HFFc6 (cell line): ENCODE measurements at regions not wholly inside any gene's neighbourhood (a gene's known extent, or its start where the extent isn't known, plus 50 kb on each side); places are given as distances from the start of the nearest gene placed in this dataset.

Experiments
- DNase-seq: peaks from one replicate; pipeline ENCODE4 v3.0.0-alpha.2; 2018
- H3K27ac Mint-ChIP-seq: 2 replicates; pipeline ENCODE4 v1.8.0; 2020; ENCODE audit warnings: mild to moderate bottlenecking, mixed read lengths
- H3K27me3 Mint-ChIP-seq: 2 replicates; pipeline ENCODE4 v1.8.0; 2021; ENCODE audit warnings: mild to moderate bottlenecking, moderate library complexity, mixed read lengths; ENCODE audit not compliant: insufficient read depth
- H3K36me3 Mint-ChIP-seq: 2 replicates; pipeline ENCODE4 v1.8.0; 2021; ENCODE audit warnings: low read depth, mixed read lengths
- H3K4me1 Mint-ChIP-seq: 2 replicates; pipeline ENCODE4 v1.8.0; 2020; ENCODE audit warnings: low read depth, mixed read lengths
- H3K4me3 Mint-ChIP-seq: 2 replicates; pipeline ENCODE4 v1.8.0; 2020; ENCODE audit warnings: mild to moderate bottlenecking, moderate library complexity, mixed read lengths
- H3K9me3 Mint-ChIP-seq: 2 replicates; pipeline ENCODE4 v1.8.0; 2020; ENCODE audit warnings: mild to moderate bottlenecking, mixed read lengths
- TF ChIP-seq, protein P1 (sequence below): fragments of 200-600 bp; sonication (generic); IDR thresholded peaks from 2 replicates; pipeline ENCODE4 v1.5.0; 2021; ENCODE audit warnings: antibody characterized with exemption, mild to moderate bottlenecking

DNA sequence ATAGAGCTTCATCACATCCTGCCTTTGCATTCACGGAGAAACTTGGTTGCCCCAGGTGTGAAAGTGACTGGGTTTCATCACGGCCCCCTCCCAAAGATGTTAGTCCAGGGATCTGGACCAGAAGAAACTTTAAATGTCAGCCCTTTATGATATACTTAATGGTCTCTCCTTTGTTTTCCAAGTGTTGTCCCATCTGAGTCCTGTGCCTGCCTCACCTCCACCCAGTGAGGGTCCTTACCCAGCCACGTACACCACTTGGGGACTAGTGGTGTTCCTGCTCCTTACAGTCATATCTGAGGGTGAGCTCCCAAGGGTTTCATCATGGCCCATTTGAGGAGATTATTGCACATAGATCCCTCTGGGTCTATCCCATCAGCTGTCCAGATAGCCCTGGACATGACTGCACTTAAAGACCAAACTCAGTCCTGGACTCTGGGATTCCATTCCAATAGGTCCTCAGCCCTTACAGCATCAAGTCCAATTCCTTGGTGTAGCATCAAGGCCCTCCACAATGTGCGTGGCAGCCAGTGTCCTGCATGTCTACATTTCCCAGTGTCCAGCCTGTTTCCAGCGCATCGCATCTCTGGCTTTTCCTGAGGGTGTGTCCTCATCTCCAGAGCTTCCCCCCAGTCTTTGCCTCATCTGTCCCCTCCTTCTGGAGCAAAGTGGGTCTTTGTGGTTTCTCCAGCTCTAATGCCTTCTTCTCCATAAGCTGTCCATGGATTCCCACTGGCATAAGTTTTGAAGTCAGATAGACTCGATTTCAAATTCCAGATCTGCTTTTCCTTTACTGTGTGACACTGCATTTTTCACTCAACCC, 351.6 kb downstream of the MYCN start:
- TF ChIP-seq, protein P1, sequence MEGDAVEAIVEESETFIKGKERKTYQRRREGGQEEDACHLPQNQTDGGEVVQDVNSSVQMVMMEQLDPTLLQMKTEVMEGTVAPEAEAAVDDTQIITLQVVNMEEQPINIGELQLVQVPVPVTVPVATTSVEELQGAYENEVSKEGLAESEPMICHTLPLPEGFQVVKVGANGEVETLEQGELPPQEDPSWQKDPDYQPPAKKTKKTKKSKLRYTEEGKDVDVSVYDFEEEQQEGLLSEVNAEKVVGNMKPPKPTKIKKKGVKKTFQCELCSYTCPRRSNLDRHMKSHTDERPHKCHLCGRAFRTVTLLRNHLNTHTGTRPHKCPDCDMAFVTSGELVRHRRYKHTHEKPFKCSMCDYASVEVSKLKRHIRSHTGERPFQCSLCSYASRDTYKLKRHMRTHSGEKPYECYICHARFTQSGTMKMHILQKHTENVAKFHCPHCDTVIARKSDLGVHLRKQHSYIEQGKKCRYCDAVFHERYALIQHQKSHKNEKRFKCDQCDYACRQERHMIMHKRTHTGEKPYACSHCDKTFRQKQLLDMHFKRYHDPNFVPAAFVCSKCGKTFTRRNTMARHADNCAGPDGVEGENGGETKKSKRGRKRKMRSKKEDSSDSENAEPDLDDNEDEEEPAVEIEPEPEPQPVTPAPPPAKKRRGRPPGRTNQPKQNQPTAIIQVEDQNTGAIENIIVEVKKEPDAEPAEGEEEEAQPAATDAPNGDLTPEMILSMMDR, result no peak

DNA sequence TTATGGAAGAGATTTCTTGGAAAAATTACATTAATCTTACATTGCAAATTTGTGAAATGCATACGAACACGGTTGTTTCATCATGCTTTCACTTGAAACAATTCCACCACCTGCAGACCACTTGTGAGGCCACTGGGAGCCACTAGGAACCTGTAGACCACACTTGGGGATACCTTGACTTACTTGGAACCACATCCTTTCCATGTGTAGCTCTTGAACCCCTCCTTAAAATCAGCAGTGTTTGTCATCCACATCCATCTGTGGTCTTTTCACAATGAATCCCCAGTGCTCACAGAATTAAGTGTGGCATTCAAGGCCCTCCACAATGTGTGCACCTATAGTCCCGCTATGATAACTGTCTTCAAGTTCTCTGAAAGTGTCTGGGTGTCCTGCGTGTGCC, 350.9 kb downstream of the MYCN start:
- H3K27me3 Mint-ChIP-seq, result no peaks in the 10 kb centered on the region
- DNase-seq, result no peak

More for the DNA sequence above, 351.6 kb downstream of the MYCN start:
- Mint-ChIP-seq H3K27me3 (no peaks in the 10 kb centered on the region; the same call in 1 of the 2 replicates), H3K27ac (no peak overlapping the region), H3K9me3 (peaks cover 78% of the 10 kb centered on the region), H3K36me3 (0 out of 2 replicates have a peak, but pooled peaks cover 4% of the 10 kb centered on the region), H3K4me1 (no peaks in the 10 kb centered on the region), H3K4me3 (no peak overlapping the region)
- DNase-seq, result no peak

DNA sequence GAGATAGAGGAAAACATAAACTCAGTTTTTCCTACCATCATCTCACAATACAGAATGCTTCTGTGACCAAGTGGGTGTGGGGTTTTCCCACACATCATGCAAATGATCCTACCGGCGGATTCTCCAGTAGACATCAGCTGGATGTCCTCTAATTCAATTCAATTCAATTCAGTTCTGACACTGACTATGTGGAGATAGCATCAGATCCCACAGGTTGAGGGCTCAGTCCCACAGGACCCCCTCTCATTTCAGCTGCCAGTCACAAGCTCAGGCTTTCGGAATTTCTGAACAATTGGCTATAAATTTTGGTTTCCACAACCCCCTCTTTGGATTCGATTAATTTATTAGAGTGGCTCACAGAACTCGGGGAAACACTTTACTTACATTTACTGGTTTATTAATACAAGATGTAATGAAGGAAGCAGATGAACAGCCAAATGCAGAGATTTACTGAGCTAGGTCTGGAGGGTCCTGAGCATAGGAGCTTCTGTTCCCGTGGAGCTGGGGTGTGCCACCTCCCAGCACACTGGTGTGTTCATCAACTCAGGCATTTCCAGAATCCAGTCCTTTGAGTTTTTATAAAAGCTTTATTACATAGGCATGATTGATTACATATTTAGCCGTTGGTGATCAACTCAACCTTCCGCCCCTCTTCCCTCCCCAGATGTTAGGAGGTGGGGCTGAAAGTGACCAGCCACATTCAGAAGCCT, 350.1 kb downstream of the MYCN start:
- no peaks in the 10 kb centered on the region for H3K4me1 Mint-ChIP-seq
- no peaks in the 10 kb centered on the region for H3K27me3 Mint-ChIP-seq
- H3K4me3 Mint-ChIP-seq, result no peak overlapping the region
- no peak overlapping the region for H3K27ac Mint-ChIP-seq
- H3K9me3 Mint-ChIP-seq, result peaks cover 80% of the 10 kb centered on the region
- no peaks in the 10 kb centered on the region for H3K36me3 Mint-ChIP-seq
- TF ChIP-seq, protein P1, result no peak
- DNase-seq, result no peak

More for the DNA sequence above, 350.9 kb downstream of the MYCN start:
- Mint-ChIP-seq H3K4me3 (no peak overlapping the region), H3K4me1 (no peaks in the 10 kb centered on the region), H3K9me3 (peaks cover 80% of the 10 kb centered on the region), H3K27ac (no peak overlapping the region), H3K36me3 (no peaks in the 10 kb centered on the region)
- TF ChIP-seq, protein P1, result no peak

DNA sequence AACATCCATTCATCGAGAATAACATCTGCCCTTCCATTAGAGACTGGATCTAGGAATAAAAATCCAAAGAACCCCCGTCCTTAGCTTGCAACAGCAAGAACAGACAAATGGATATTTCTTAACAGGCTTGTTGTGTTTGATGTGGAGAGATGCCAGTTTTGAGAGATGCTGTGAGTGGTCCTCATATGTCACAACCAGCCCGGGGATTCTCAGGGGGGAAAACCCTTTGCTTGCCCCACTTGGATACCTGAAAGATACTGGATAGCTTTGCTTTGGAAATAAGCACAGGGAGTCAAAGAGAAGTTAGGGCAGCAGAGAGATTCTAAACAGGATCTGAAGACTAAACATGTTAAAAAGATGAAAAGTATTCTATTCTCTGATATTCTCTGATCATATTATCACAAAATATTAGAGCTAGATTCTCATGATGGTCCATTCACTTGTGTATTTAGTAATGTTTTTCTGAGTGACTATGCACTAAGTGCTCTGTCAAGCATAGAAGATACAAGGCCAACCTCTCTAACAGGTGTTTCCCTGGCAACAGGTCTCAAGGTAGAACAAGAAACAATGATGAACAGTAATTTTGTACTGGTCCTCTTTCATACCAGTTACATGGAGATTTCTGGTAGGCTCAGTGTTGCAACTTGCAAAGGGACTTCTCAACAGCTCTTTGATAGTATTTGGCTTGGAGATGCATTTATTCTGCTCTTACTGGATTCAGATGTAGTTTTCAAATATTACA, 348.2 kb downstream of the MYCN start:
- Mint-ChIP-seq H3K4me3 (no peak overlapping the region), H3K4me1 (no peaks in the 10 kb centered on the region), H3K27ac (no peak overlapping the region), H3K27me3 (no peaks in the 10 kb centered on the region), H3K9me3 (peaks cover 78% of the 10 kb centered on the region), H3K36me3 (no peaks in the 10 kb centered on the region)
- DNase-seq, result no peak
- TF ChIP-seq, protein P1, result no peak

DNA sequence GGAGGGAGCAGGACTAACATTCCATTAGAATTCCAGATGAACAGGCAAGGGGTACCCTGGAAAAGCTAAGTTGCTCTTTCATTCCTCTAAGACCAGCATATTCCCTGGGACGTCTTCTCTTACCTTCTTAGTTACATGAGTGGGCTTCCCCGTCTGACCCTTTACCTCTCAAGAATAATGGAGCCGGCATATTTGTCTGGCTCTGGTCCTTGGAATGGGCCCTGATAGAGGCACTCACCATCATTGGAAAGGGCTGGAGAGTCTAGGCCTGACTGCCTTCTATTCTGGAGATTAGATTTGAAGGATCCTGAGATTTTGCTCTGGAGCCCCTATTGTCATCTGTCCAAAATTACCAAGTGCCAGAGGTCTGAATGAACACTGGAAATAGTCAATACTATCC, 347.5 kb downstream of the MYCN start:
- Mint-ChIP-seq H3K27me3 (peaks cover 2% of the 10 kb centered on the region; the same call in 1 of the 2 replicates), H3K27ac (no peak overlapping the region), H3K4me1 (no peaks in the 10 kb centered on the region), H3K36me3 (no peaks in the 10 kb centered on the region), H3K9me3 (peaks cover 79% of the 10 kb centered on the region), H3K4me3 (no peak overlapping the region)
- DNase-seq, result no peak
- TF ChIP-seq, protein P1, result no peak
